OCI-LY3 (cell line): ENCODE measurements at regions not wholly inside any gene's neighbourhood (a gene's known extent, or its start where the extent isn't known, plus 50 kb on each side); places are given as distances from the start of the nearest gene placed in this dataset.

Source experiments
- H2AFZ ChIP-seq: fragments of 200-600, 300-600 bp; shearing (Covaris generic); 2 replicates; pipeline ENCODE4 v1.6.0; 2014; ENCODE audit warnings: antibody characterized with exemption, low read depth, low read length
- H3K27ac ChIP-seq: fragments of 200-600, 300-600 bp; sonication (generic); 2 replicates; pipeline ENCODE4 v1.5.1; 2014; ENCODE audit warnings: mild to moderate bottlenecking, low read length, moderate library complexity, mixed read lengths
- H3K27me3 ChIP-seq: fragments of 200-600, 300-600 bp; sonication (generic); 2 replicates; pipeline ENCODE4 v1.6.1; 2014; ENCODE audit warnings: low read depth, low read length, mixed read lengths
- H3K36me3 ChIP-seq: fragments of 200-600, 300-600 bp; sonication (generic); replicated peaks from 2 replicates; pipeline ENCODE3; 2014; ENCODE audit warnings: low read depth, low read length, mixed read lengths
- H3K4me1 ChIP-seq: fragments of 300-600, 200-600 bp; sonication (generic); 2 replicates; pipeline ENCODE4 v1.6.1; 2014; ENCODE audit warnings: low read length, mixed read lengths
- H3K4me2 ChIP-seq: fragments of 200-600, 300-600 bp; sonication (generic); 2 replicates; pipeline ENCODE4 v1.6.1; 2014; ENCODE audit warnings: low read length, mixed read lengths
- H3K4me3 ChIP-seq: fragments of 300-600, 200-600 bp; sonication (generic); 2 replicates; pipeline ENCODE4 v1.5.1; 2014; ENCODE audit warnings: antibody characterized with exemption, mild to moderate bottlenecking, low read length, moderate library complexity
- H3K79me2 ChIP-seq: fragments of 300-600, 200-600 bp; shearing (Covaris generic); 2 replicates; pipeline ENCODE4 v1.6.1; 2014; ENCODE audit warnings: mild to moderate bottlenecking, low read length, mixed read lengths
- H3K9ac ChIP-seq: fragments of 300-600, 200-600 bp; shearing (Covaris generic); 2 replicates; pipeline ENCODE4 v1.6.0; 2014; ENCODE audit warnings: mild to moderate bottlenecking, low read length, moderate library complexity
- H3K9me3 ChIP-seq: fragments of 200-600, 300-600 bp; shearing (Covaris generic); 2 replicates; pipeline ENCODE4 v1.6.1; 2014; ENCODE audit warnings: low read length, mixed read lengths; ENCODE audit not compliant: insufficient read depth
- H4K20me1 ChIP-seq: fragments of 200-600, 300-600 bp; sonication (generic); 2 replicates; pipeline ENCODE4 v1.6.1; 2016; ENCODE audit warnings: low read length, mixed read lengths; ENCODE audit not compliant: insufficient read depth
- CTCF ChIP-seq: fragments of 200-600, 300-600 bp; sonication (generic); IDR thresholded peaks from 2 replicates; pipeline ENCODE4 v1.5.1; 2014; ENCODE audit warnings: antibody characterized with exemption, low read length, low read depth
- EZH2phosphoT487 ChIP-seq: fragments of 200-600 bp; shearing (Covaris generic); IDR thresholded peaks from 2 replicates; pipeline ENCODE4 v1.6.1; 2018; ENCODE audit warnings: antibody characterized with exemption, mixed run types, low read depth

DNA sequence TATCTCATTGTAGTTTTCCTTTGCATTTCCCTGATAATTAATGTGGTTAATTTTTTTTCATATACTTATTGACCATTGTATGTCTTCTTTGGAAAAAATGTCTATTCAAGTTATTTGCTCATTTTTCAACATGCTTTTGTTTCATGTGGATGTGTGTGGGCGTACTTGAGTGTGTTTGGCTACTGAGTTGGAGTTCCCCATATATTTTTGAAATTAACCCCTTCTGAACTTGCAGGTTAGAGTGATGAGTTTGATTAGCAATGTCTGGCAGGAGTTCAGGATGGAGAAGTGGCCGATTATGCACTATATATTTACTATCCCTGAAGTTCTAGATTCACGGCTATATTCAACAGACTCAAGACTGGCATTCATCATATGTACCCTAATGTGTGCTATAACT is 250.4 kb upstream of the TTC14 start:
- no peaks in the 10 kb centered on the region for H3K4me1 ChIP-seq
- no peak overlapping the region for H2AFZ ChIP-seq

GRCh38 chr3:180352261-180352660 is 249.7 kb upstream of the TTC14 start:
- Histone ChIP-seq H3K27ac (no peak overlapping the region), H3K79me2 (no peaks in the 10 kb centered on the region), H4K20me1 (no peaks in the 10 kb centered on the region), H3K4me3 (no peak overlapping the region), H3K27me3 (no peaks in the 10 kb centered on the region), H2AFZ (no peak overlapping the region), H3K36me3 (no peaks in the 10 kb centered on the region), H3K4me2 (no peak overlapping the region), H3K9ac (no peak overlapping the region), H3K4me1 (no peaks in the 10 kb centered on the region), H3K9me3 (no peaks in the 10 kb centered on the region)
- TF ChIP-seq EZH2phosphoT487 (no peak), CTCF (no peak)

More for the DNA sequence above, 250.4 kb upstream of the TTC14 start:
- Histone ChIP-seq H3K9me3 (no peaks in the 10 kb centered on the region), H3K27ac (no peak overlapping the region), H3K4me3 (no peak overlapping the region), H3K4me2 (no peak overlapping the region), H3K36me3 (no peaks in the 10 kb centered on the region), H3K79me2 (no peaks in the 10 kb centered on the region), H4K20me1 (no peaks in the 10 kb centered on the region), H3K9ac (no peak overlapping the region), H3K27me3 (no peaks in the 10 kb centered on the region)
- TF ChIP-seq EZH2phosphoT487 (no peak), CTCF (no peak)

DNA sequence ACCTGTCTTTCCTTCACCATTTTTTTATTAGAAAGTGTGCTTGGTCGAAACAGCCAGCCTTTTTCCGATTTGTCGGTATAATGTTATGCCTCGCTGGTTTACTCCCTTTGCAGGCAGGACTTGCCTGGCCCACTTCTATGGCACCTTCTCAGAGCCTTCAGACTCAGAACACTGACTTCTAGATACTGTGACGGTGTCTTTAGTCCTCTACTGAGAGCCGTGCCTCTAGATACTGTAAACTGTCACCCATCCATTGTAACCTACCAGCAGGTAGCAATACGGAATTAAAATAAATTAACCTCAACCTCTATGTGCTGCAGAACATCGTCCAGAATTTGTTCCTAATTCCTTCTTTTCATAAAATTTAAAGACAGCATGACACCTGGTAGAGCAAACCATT is 247.7 kb upstream of the TTC14 start:
- Histone ChIP-seq H3K36me3 (no peaks in the 10 kb centered on the region), H3K9ac (no peak overlapping the region), H3K4me1 (no peaks in the 10 kb centered on the region), H3K27ac (no peak overlapping the region), H3K79me2 (no peaks in the 10 kb centered on the region), H3K9me3 (no peaks in the 10 kb centered on the region), H2AFZ (no peak overlapping the region), H3K27me3 (no peaks in the 10 kb centered on the region), H3K4me2 (no peak overlapping the region), H4K20me1 (no peaks in the 10 kb centered on the region), H3K4me3 (no peak overlapping the region)
- TF ChIP-seq EZH2phosphoT487 (no peak), CTCF (no peak)

GRCh38 chr3:180358179-180358578 is 243.8 kb upstream of the TTC14 start:
- Histone ChIP-seq H4K20me1 (no peaks in the 10 kb centered on the region), H3K4me2 (no peak overlapping the region), H3K36me3 (no peaks in the 10 kb centered on the region), H3K27me3 (no peaks in the 10 kb centered on the region), H3K27ac (no peak overlapping the region), H2AFZ (no peak overlapping the region), H3K79me2 (no peaks in the 10 kb centered on the region), H3K9ac (no peak overlapping the region), H3K9me3 (no peaks in the 10 kb centered on the region), H3K4me3 (no peak overlapping the region), H3K4me1 (no peaks in the 10 kb centered on the region)
- TF ChIP-seq CTCF = no peak
- no peak for TF ChIP-seq EZH2phosphoT487
